GM19463 (cell line): ENCODE measurements at regions not wholly inside any gene's neighbourhood (a gene's known extent, or its start where the extent isn't known, plus 50 kb on each side); places are given as distances from the start of the nearest gene placed in this dataset.

ENCODE experiments used
- ATAC-seq: cut with Tn5 transposase; IDR thresholded peaks from one replicate; pipeline ENCODE4 v1.9.1; 2021; ENCODE audit warnings: mild to moderate bottlenecking, moderate library complexity; ENCODE audit not compliant: unreplicated experiment

DNA sequence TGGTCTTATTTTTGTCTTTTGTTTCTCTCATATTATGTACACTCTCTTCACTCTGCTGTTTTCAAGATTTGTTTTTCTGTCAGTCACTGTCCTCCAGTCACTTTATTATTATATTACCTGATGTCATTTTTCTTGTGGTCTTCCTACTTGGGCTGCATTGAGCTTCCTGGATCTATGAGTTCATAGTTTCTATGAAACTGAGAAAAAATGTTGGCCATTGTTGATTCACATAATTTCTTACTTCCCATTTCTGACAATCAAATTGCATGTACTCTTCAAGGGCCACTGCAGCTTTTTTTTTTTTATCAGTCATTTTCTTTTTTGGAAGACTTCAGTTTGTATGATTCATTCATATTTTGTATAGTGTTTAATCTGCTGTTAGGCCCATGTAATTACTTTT lies 1180.6 kb upstream of the GBE1 start:
- no peak for ATAC-seq

DNA sequence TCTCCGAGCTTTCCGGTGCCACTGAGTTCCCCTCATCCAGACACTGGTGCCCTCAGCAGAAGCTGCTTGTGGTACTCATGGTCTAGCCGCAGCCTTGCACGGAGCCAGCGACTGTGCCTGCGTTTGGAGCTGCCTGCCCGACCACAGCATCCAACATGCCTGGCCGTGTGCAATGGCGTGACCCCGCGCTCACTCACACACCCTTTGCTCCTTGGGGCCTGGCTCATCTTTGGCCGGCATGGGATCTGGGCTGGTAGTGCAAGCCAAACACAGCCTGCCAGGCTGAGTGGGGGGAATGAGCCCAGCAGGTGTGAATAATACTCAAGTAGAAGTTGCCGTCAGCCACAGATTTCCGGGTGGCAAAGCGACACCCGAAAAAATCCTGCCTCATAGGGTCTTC lies 1178.7 kb upstream of the GBE1 start:
- no peak for ATAC-seq

GRCh38 chr3:82939491-82940097 lies 1178.1 kb upstream of the GBE1 start:
- ATAC-seq = no peak

- ATAC-seq = no peak
These were observed 1177.4 kb upstream of the GBE1 start for GRCh38 chr3:82938821-82939328.

DNA sequence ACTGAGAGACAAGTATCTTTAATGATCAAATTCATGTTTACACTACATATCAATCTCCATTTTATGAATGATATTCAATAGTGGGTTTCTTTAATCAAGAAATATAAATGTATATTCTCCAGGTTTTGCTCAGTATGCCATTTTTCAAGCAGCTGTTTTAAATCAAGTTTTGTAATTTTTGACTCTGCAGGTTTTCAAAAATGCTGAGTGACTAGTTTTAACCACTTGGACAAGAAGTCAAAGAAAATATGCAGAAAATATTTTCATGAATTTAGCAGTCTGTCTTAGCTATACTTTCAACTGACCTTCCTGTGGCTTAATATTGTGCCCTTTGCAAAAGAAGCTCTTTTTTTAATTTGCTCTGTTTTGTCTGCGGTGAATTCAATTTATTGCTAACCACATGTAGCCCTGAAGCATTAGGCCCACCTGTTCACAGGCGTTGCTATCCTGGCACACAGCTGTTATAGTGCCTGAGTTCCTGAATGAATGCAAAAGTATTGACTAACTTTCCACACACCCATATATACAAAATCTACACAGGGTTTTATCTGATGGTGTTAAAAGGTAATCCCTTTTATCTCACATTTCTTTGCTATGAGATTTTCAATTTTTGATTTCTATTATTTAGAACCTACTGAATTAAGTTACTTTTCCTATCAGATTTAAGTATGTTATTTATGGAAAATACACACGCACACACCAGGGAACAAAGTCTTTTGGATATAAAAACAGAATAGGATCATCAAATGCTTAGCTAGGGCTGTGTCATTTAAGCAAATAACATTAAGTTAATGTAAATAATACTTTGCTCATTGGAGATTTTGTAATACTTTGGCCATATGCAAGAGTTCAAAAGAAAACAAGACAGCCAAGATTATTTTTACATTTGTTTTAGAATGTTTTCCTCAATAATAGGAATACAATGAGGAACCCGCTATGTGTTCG lies 1166.1 kb upstream of the GBE1 start:
- ATAC-seq = no peak

DNA sequence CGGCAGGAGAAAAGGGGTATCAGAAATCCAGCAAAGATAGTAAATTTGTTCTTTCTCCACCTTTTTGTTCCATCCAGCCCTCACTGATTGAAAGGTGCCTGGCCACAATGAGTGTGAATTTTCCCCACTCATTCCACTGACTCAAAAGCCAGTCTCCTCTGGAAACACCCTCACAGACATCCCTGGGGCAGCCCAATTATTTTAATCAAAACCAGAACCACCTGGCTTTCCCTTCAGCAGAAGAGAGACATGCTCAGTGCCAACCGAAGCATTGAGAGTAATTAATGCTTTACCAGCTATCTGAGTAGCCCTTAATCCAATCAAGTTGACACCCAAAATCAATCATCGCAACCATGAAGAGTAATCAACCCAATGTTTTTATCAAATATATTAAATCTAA lies 1129.6 kb upstream of the GBE1 start:
- no peak for ATAC-seq

- no peak for ATAC-seq
These were observed 1121.6 kb upstream of the GBE1 start for GRCh38 chr3:82883072-82883471.

GRCh38 chr3:82875401-82875800 lies 1114.0 kb upstream of the GBE1 start:
- no peak for ATAC-seq

GRCh38 chr3:82839871-82840270 lies 1078.4 kb upstream of the GBE1 start:
- no peak for ATAC-seq

- ATAC-seq = no peak
These were observed 1072.7 kb upstream of the GBE1 start for GRCh38 chr3:82834098-82834497.

GRCh38 chr3:82824491-82824890 lies 1063.0 kb upstream of the GBE1 start:
- ATAC-seq = no peak

DNA sequence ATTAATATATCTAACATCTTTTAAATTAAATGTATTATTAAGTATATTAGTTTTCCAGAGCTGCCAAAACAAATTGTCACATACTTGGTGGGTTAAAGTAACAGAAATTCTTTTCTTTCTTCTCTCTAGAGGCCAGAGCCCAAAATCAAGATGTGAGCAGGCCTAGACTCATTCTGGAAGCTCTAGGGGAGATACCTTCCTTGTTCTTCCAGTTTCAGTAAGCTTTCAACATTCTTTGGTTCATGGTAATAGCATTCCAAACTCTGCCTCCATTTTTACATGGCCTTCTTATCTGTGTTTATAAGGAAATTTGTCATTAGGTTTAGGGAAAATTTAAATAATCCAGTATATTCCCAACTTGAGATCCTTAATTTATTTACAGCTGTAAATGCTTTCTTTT lies 1054.6 kb upstream of the GBE1 start:
- ATAC-seq = no peak

- ATAC-seq = no peak
These were observed 1054.1 kb upstream of the GBE1 start for GRCh38 chr3:82815417-82816058.

DNA sequence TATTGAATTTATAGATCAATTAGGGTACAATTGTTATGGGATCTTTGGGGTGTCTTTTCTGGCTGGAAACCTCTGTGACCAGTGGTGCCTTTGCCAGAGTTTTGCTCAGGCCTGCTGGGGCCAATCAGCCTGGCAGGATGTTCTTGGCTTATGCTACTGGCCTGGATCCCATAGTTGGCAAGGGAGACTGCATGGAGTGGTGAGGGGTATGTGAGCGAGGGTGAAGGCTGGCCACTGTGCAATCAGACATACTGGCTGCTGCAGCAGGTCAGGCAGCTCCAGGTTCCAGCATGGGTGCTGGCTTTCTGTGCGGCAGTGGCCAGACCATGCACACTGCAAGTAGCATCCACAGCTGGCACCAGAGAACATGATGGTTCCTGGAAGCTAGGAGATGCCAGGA lies 1053.2 kb upstream of the GBE1 start:
- ATAC-seq = no peak

DNA sequence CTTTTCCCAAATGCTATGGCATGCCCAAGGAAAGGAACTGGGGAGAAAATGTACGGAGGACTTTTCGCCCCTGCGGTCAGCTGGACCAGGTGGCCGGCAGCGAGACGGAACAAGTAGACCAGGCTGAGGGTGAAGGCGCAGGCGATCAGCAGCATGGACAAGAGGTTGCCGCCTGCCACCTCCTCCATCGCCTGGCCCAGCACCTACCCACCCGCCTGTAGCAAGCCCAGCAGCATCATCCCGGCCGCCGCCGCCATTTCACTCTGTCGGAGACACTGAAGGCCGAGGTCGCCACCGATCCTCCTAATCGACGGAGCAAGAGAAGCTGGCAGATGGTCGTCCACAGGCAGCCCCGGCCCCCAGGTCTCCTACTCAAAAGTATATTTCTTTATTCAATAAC lies 1046.3 kb upstream of the GBE1 start:
- ATAC-seq = no peak

GRCh38 chr3:82802501-82802900 lies 1041.1 kb upstream of the GBE1 start:
- ATAC-seq = no peak

DNA sequence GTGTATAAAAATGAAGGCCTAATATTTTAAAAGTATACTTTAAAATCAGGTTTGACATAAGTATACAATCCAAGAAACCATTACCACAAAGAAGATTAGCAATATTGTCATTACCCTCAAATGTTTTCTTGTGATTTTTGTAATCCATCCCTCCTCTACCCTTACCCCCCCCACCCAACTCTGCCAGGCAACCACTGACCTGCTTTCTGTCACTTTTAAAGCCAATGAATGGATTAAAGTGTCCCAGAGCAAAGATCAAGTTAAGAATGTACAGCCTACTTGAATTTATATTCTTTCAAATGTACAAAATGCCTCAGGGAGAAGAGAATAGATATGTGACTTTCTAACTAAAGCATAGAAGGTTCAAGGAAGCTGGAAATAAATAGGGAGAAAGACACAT lies 1038.8 kb upstream of the GBE1 start:
- ATAC-seq = no peak

DNA sequence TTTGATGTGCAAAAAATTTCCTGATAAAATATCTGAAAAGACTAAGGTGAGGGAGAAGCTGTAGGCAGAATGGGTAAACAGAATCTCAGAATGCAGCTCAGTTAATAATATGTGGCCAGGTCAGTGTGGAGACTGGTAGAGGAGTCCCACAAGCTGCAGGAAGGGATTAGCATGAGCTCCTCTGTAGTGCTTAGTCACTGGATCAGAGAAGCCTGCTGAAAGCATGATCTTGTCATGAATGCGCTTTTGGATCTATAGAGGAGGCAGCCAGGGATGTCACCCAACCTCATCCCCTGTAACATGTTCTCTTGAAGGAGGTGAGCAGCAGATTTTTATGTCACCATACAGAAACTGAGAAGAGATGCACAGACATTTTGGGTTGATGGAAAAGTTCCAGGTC lies 1035.3 kb upstream of the GBE1 start:
- ATAC-seq = no peak

DNA sequence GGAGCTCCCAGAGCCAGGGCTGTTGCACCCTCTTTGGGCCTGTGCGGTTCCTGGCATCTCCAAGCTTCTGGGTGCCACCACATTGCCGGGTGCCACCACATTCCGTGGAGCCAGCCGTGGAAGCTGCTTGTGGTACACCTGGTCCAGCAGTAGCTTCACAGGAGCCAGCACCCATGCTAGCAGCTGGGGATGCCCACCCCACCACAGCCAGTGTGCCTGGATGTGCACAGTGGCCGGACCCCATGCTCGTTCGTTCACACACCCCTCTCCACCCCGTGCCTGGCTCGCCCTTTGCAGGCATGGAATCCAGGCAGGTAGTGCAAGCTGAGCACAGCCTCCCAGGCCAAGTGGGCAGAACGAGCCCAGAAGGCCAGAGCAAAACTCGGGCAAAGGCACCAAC lies 1029.8 kb upstream of the GBE1 start:
- no peak for ATAC-seq

DNA sequence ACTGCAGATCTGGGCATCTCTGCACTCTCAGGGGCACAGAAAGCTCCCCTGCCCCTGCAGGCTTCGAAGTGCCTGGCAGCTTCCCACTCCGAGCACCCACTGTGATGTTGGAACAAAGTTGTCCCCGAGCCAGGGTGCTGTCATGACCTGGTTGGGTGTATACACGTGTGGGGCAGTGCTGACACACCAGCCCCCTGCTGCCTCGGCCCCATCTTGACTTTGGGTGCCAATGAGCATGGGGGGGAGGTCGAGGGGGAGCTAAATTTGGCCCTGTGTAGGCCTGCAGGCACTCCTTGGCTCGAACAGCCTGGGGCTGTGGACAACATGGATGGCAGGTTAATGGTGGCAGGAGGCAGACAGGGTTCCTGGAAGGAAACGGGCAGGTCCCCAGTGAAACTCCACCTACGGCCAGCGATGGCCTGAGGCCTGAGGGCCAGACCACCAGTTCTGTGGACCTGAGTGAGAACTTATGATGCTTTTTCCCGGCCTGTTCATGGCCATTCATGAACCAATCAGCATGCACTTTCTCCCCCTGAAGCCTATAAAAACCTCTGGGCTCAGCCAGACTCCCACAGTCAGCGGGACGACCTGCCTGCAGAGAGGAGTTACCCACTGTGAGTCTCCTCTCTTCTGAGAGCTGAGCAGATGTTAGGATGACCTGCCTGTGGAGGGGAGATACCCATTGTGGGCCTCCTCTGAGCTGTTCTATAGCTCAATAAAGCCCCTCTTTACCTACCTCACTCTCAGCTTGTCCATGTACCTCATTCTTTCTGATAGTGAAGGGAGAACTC lies 1029.1 kb upstream of the GBE1 start:
- ATAC-seq = no peak

- no peak for ATAC-seq
These were observed 1021.7 kb upstream of the GBE1 start for GRCh38 chr3:82783194-82783593.
